A673 (cell line): ENCODE measurements at regions not wholly inside any gene's neighbourhood (a gene's known extent, or its start where the extent isn't known, plus 50 kb on each side); places are given as distances from the start of the nearest gene placed in this dataset.

Experiments used
- BruUV-seq: library from RNA; stranded (reverse); fragments of 400-500 nt; replicated peaks from 2 replicates; lab custom pipeline; 2021; lab: Mats Ljungman, UMichigan
- CTCF ChIA-PET: fragments of 300-600 bp; sonication (Branson Sonifier 250); formaldehyde crosslinking; loops from one replicate; lab custom pipeline; 2022; ENCODE audit warnings: antibody characterized with exemption; lab: Charles Lee
- POLR2A ChIA-PET: fragments of 300-600 bp; sonication (Branson Sonifier 250); formaldehyde crosslinking; loops from one replicate; lab custom pipeline; 2022; ENCODE audit warnings: antibody characterized with exemption; ENCODE audit not compliant: low non-redundant PET; lab: Charles Lee
- DNase-seq: peaks from one replicate; pipeline ENCODE4 v3.0.0-alpha.2; 2015; ENCODE audit warnings: low spot score
- H3K27ac ChIP-seq: fragments of 200-600 bp; sonication (generic); 2 replicates; pipeline ENCODE4 v1.5.1; 2016; ENCODE audit warnings: mixed run types, low read depth, mild to moderate bottlenecking, mixed read lengths, antibody characterized with exemption, low read length; ENCODE audit not compliant: poor library complexity, severe bottlenecking
- H3K27me3 ChIP-seq: fragments of 200-600 bp; sonication (generic); replicated peaks from 2 replicates; pipeline ENCODE4 v1.6.1; 2017; ENCODE audit warnings: mixed run types, low read depth, mild to moderate bottlenecking, mixed read lengths, antibody characterized with exemption, low read length; ENCODE audit not compliant: insufficient read depth, poor library complexity
- H3K36me3 ChIP-seq: fragments of 200-600 bp; sonication (generic); 2 replicates; pipeline ENCODE4 v1.6.1; 2016; ENCODE audit warnings: mixed run types, mild to moderate bottlenecking, mixed read lengths, antibody characterized with exemption, low read length; ENCODE audit not compliant: insufficient read depth, poor library complexity, severe bottlenecking
- H3K4me1 ChIP-seq: fragments of 200-600 bp; sonication (generic); 2 replicates; pipeline ENCODE4 v1.6.1; 2017; ENCODE audit warnings: mixed run types, mild to moderate bottlenecking, mixed read lengths, antibody characterized with exemption, low read length; ENCODE audit not compliant: insufficient read depth, poor library complexity, severe bottlenecking
- H3K4me3 ChIP-seq: fragments of 200-600 bp; sonication (generic); 2 replicates; pipeline ENCODE4 v1.5.1; 2016; ENCODE audit warnings: low read depth, mixed run types, mild to moderate bottlenecking, mixed read lengths, low read length; ENCODE audit not compliant: poor library complexity, severe bottlenecking
- H3K9me3 ChIP-seq: fragments of 200-600 bp; sonication (generic); 2 replicates; pipeline ENCODE4 v1.6.1; 2016; ENCODE audit warnings: mixed run types, low read depth, mild to moderate bottlenecking, mixed read lengths, antibody characterized with exemption, low read length; ENCODE audit not compliant: poor library complexity, severe bottlenecking
- CTCF ChIP-seq: fragments of 300-800, 200-600 bp; sonication (generic); conservative IDR thresholded peaks from 2 replicates; pipeline ENCODE4 v1.5.1; 2017; ENCODE audit warnings: low read depth, mild to moderate bottlenecking, antibody characterized with exemption, low read length, moderate library complexity, mixed read lengths
- EZH2 ChIP-seq: fragments of 200-600 bp; sonication (generic); IDR thresholded peaks from 2 replicates; pipeline ENCODE4 v1.6.1; 2017; ENCODE audit warnings: borderline replicate concordance, low read depth, mild to moderate bottlenecking, mixed read lengths, antibody characterized with exemption, low read length; ENCODE audit not compliant: poor library complexity, severe bottlenecking
- intact Hi-C: fragments of 100-400 bp; cut with micrococcal nuclease; formaldehyde crosslinking; loops from one replicate; pipeline ENCODE4 v1.10.0; 2022; ENCODE audit not compliant: unreplicated experiment

DNA sequence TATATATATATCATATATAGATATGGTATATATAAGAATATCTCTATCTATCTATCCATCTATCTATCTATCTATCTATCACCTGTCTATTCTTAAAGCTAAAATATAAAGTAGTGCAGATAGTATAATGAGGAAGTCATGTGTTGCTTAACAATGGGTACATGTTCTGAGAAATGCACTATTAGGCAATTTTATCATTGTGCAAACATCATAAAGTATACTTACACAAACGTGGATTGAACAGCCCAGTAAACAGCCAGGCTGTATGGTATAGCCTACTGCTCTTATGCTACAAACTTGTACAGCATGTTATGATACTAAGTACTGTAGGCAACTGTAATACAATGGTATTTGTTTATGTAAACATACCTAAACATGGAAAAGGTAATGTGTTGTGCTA lies 621.0 kb upstream of the NCAM2 start:
- POLR2A ChIA-PET: no interaction called here
- TF ChIP-seq CTCF (no peak), EZH2 (no peak)
- DNase-seq: no peak
- Histone ChIP-seq H3K9me3 (peaks cover 8% of the 10 kb centered on the region), H3K4me1 (no peaks in the 10 kb centered on the region), H3K36me3 (no peaks in the 10 kb centered on the region), H3K27ac (no peak overlapping the region), H3K4me3 (no peak overlapping the region), H3K27me3 (no peaks in the 10 kb centered on the region)
- CTCF ChIA-PET: no interaction called here
- intact Hi-C loops: no loop called here
- no TSS peak for BruUV-seq

DNA sequence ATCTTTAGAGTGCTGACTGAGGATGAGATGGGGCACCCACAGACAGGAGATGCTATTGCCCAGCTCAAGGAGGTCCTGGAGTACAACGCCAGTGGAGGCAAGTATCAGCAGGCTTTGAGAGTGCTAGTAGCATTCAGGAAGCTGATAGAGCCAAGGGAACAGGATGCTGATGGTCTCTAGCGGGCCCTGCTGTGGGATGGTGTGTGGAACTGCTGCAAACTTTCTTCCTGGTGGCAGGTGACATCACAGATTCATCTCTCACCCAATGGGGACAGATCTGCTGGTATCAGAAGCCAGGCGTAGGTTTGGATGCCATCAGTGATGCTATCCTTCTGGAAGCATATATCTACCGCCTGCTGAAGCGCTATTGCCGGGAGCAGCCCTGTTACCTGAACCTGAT lies 609.8 kb upstream of the NCAM2 start:
- BruUV-seq: no TSS peak
- no peaks in the 10 kb centered on the region for H3K27me3 ChIP-seq
- ChIA-PET CTCF (no interaction called here), POLR2A (no interaction called here)
- no peaks in the 10 kb centered on the region for H3K4me1 ChIP-seq
- no peak for TF ChIP-seq CTCF
- TF ChIP-seq EZH2: no peak
- H3K4me3 ChIP-seq: no peak overlapping the region
- intact Hi-C loops: no loop called here
- H3K36me3 ChIP-seq: no peaks in the 10 kb centered on the region
- DNase-seq: no peak
- H3K27ac ChIP-seq: no peak overlapping the region
- peaks cover 15% of the 10 kb centered on the region for H3K9me3 ChIP-seq

DNA sequence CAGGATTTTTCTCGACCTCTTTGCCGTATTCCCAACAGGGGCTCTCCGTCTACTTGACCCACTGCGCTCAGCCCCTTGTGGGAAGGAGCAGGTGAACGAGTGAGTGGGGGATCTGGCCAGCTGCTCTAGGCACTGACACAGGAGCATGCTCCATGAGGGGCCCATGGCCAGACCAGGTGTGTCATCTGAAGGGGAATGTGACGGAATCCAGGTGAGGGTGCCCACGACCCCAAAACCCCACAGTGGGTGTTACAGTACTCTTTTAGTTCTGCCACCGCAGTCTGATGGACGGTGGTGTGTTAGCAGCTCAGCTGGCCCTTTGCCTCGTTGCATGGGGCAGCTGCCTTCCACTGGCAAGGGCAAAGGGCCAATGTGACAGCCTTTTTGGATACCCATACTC lies 601.4 kb upstream of the NCAM2 start:
- Histone ChIP-seq H3K27me3 (peaks cover 4% of the 10 kb centered on the region), H3K36me3 (no peaks in the 10 kb centered on the region), H3K4me1 (no peaks in the 10 kb centered on the region), H3K27ac (no peak overlapping the region), H3K9me3 (peaks cover 5% of the 10 kb centered on the region), H3K4me3 (no peak overlapping the region)
- TF ChIP-seq CTCF: no peak
- no peak for TF ChIP-seq EZH2
- intact Hi-C loops: no loop called here
- BruUV-seq: no TSS peak
- DNase-seq: no peak
- ChIA-PET POLR2A (no interaction called here), CTCF (no interaction called here)
